ENCODE measurements at regions not wholly inside any gene's neighbourhood (a gene's known extent, or its start where the extent isn't known, plus 50 kb on each side); places are given as distances from the start of the nearest gene placed in this dataset.

GRCh38 chr6:113048741-113049140 is 701.6 kb downstream of the RFPL4B start:
- RAD21 ChIA-PET (ENCODE audit: low non-redundant PET in 1 of 2, low total read pairs in 2 of 2, uncharacterized antibody in 2 of 2, unreplicated experiment in 2 of 2) = no interaction called here
- CTCF ChIA-PET = no interaction called here
- Histone ChIP-seq H3K27me3 (ENCODE audit: insufficient read depth, low read length) (no peaks in the 10 kb centered on the region), H3K4me2 (ENCODE audit: low read length) (no peak overlapping the region), H3K27ac (ENCODE audit: low read depth, low read length) (no peak overlapping the region), H3K36me3 (ENCODE audit: control insufficient read depth in 1 of 2, insufficient read depth in 2 of 2, low read length in 2 of 2) (no peaks in the 10 kb centered on the region), H3K9me3 (ENCODE audit: control insufficient read depth in 1 of 2, insufficient read depth in 1 of 2, low read depth in 1 of 2, low read length in 2 of 2) (no peaks in the 10 kb centered on the region), H2AFZ (ENCODE audit: low read depth, low read length, poor library complexity, severe bottlenecking) (no peak overlapping the region), H3K4me1 (ENCODE audit: control insufficient read depth in 1 of 2, insufficient read depth in 2 of 2, low read length in 2 of 2) (no peaks in the 10 kb centered on the region), H4K20me1 (ENCODE audit: insufficient read depth) (no peaks in the 10 kb centered on the region), H3K9ac (ENCODE audit: low read length) (no peak overlapping the region), H3K4me3 (replicated peaks in 1 of 2; ENCODE audit: low read depth in 1 of 2, low read length in 2 of 2) (no peak overlapping the region), H3K79me2 (ENCODE audit: insufficient read depth, low read length) (no peaks in the 10 kb centered on the region), H3K9me2 (ENCODE audit: insufficient read depth) (no peaks in the 10 kb centered on the region)
- ATAC-seq = no peak
- DNase-seq (ENCODE audit: low read depth, low spot score) = no peak
- TF ChIP-seq EZH2phosphoT487 (IDR thresholded peaks at IDR 0.05; ENCODE audit: borderline replicate concordance) (no peak), CTCF (IDR thresholded peaks at IDR 0.05 in 2 of 3, conservative IDR thresholded peaks at IDR 0.05 in 1 of 3; ENCODE audit: borderline replicate concordance in 1 of 3, insufficient read depth in 1 of 3, low read depth in 2 of 3, low read length in 2 of 3) (no peak), RAD21 (IDR thresholded peaks at IDR 0.05; ENCODE audit: low read depth) (no peak), FOSL1 (IDR thresholded peaks at IDR 0.05; ENCODE audit: low read depth) (no peak), JUND (IDR thresholded peaks at IDR 0.05) (no peak), ATF3 (IDR thresholded peaks at IDR 0.05) (no peak), SIN3A (IDR thresholded peaks at IDR 0.05; ENCODE audit: low read depth) (no peak), SP1 (IDR thresholded peaks at IDR 0.05; ENCODE audit: low read depth) (no peak), CEBPB (IDR thresholded peaks at IDR 0.05; ENCODE audit: low read depth) (no peak), EZH2 (IDR thresholded peaks at IDR 0.05) (no peak)
- no TSS peak for BruUV-seq (replicated peaks)
- intact Hi-C loops (cut with micrococcal nuclease) = no loop called here
- POLR2A ChIA-PET = no interaction called here

- intact Hi-C loops (cut with micrococcal nuclease) = no loop called here
- no peak for DNase-seq (ENCODE audit: low read depth, low spot score)
- RAD21 ChIA-PET (ENCODE audit: low non-redundant PET in 1 of 2, low total read pairs in 2 of 2, uncharacterized antibody in 2 of 2, unreplicated experiment in 2 of 2) = no interaction called here
- Histone ChIP-seq H3K4me3 (replicated peaks in 1 of 2; ENCODE audit: low read depth in 1 of 2, low read length in 2 of 2) (no peak overlapping the region), H3K4me2 (ENCODE audit: low read length) (no peak overlapping the region), H3K9me2 (ENCODE audit: insufficient read depth) (no peaks in the 10 kb centered on the region), H3K79me2 (ENCODE audit: insufficient read depth, low read length) (no peaks in the 10 kb centered on the region), H3K9me3 (ENCODE audit: control insufficient read depth in 1 of 2, insufficient read depth in 1 of 2, low read depth in 1 of 2, low read length in 2 of 2) (no peaks in the 10 kb centered on the region), H2AFZ (ENCODE audit: low read depth, low read length, poor library complexity, severe bottlenecking) (no peak overlapping the region), H3K4me1 (ENCODE audit: control insufficient read depth in 1 of 2, insufficient read depth in 2 of 2, low read length in 2 of 2) (no peaks in the 10 kb centered on the region), H4K20me1 (ENCODE audit: insufficient read depth) (no peaks in the 10 kb centered on the region), H3K9ac (ENCODE audit: low read length) (no peak overlapping the region), H3K36me3 (ENCODE audit: control insufficient read depth in 1 of 2, insufficient read depth in 2 of 2, low read length in 2 of 2) (no peaks in the 10 kb centered on the region), H3K27me3 (ENCODE audit: insufficient read depth, low read length) (no peaks in the 10 kb centered on the region), H3K27ac (ENCODE audit: low read depth, low read length) (no peak overlapping the region)
- ATAC-seq = no peak
- TF ChIP-seq FOSL1 (IDR thresholded peaks at IDR 0.05; ENCODE audit: low read depth) (no peak), POLR2AphosphoS5 (IDR thresholded peaks at IDR 0.05; ENCODE audit: low read depth, low read length) (no peak), EGR1 (IDR thresholded peaks at IDR 0.05; ENCODE audit: low read depth) (no peak), CBX3 (IDR thresholded peaks at IDR 0.05; ENCODE audit: low read depth) (no peak), ZNF274 (IDR thresholded peaks at IDR 0.05; ENCODE audit: low read depth, low read length) (no peak)
- POLR2A ChIA-PET = no interaction called here
- no TSS peak for BruUV-seq (replicated peaks)
- CTCF ChIA-PET = no interaction called here
These were observed 702.1 kb downstream of the RFPL4B start for GRCh38 chr6:113049190-113049589.
